GM21528 (cell line): ENCODE measurements at regions not wholly inside any gene's neighbourhood (a gene's known extent, or its start where the extent isn't known, plus 50 kb on each side); places are given as distances from the start of the nearest gene placed in this dataset.

Experiments used
- ATAC-seq: cut with Tn5 transposase; IDR thresholded peaks from one replicate; pipeline ENCODE4 v1.9.1; 2021; ENCODE audit warnings: mild to moderate bottlenecking, moderate library complexity; ENCODE audit not compliant: unreplicated experiment, low FRiP score

DNA sequence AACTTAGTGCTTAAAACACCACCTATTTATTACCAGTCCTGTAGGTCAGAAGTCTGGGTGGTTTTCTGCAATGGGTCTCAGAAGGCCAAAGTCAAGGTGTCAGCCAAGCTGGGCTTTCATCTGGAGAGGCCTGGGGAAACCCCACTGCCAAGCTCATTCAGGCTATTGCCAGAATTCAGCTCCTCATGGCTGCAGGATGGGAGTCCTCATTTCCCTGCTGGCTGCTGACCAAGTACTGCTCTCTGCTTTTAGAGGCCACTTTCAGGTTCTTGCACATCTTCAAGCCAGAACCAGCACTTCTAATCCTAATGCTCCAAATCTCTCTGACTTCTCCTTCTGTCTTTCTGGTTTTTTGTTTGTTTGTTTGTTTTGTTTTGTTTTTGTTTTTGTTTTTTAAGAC lies 109.3 kb downstream of the BCOR start:
- no peak for ATAC-seq

- no peak for ATAC-seq
Observed at GRCh38 chrX:39990388-39990787, 107.4 kb downstream of the BCOR start.

DNA sequence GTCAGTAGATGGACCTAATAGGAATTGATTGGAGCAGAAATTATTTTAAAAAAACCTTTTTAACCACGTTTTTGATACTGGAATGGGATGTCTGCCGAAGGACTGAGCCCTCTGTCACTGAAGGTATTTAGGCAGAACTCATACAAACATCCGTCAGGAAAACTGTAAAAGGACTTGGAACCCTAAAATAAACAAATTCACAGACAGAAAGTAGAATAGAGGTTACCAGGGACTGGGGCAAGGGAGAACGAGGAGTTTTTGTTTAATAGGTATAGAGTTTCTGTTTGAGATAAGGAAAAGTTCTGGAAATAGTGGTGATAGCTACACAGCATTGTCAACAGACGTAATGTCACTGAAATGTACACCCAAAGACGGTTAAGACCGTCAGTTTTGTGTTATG lies 105.5 kb downstream of the BCOR start:
- ATAC-seq: no peak

DNA sequence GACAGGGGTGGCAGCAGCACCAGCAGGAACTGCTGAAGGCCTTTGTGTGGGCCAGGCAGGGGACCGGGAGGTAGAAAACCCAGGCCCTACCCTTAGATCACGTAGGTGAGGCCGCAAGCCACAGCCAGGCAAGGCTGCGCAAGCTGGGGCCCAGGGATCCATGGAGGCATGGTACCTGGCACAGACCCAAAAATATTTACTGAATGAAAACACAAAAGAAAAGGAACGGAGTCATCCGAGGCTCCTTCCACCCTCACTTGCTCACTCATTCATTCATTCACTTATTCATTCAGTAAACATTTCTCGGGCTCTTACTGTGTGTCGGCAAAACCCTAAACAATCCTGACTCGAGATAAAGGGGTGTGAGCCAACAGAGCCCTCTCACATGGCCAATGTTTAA lies 102.3 kb downstream of the BCOR start:
- no peak for ATAC-seq

GRCh38 chrX:39996536-39996935 lies 101.2 kb downstream of the BCOR start:
- no peak for ATAC-seq

DNA sequence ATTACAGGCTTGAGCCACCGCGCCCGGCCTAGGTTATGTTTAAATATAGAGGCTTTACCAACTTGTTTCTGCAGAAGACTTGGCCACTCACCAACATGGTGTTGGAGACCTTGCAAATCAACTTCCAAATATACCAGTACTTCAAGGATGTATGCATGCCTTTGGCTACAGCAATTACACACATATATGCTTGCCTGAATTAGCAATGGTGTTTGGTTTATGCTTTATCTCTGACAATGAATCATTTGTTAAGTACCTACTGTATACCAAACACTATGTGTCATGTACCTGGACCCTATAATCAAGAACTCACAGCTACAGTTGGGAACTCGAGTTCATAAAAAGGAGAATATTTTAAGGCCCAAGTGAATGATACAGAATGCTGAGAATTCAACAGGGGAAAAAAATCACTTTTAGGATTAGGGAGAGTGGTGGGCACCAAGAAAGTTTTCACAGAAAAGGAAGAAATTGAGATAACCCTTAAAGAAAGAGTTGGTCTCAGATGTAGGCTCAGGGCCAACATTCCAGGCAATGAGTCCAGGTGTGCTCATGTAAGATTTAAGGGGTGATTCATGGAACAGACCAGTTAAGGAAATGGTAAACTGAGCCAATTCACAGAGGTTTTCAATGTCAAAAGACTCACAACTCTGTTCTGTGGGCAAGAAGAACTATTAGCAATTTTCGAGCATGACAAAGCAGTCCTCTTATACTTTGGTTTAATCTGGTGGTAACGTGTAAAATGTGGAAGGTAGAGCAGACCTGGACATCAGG lies 98.9 kb downstream of the BCOR start:
- no peak for ATAC-seq
